Gastroesophageal sphincter (tissue), 4 donors: ENCODE measurements at regions not wholly inside any gene's neighbourhood (a gene's known extent, or its start where the extent isn't known, plus 50 kb on each side); places are given as distances from the start of the nearest gene placed in this dataset.
"Not testable (repeated sequence)": the region's sequence is repeated elsewhere in the genome, so short reads cannot be mapped to it uniquely, and the experiment has no call there.

Experiments used
- ATAC-seq: fragments of 150-250 bp; one replicate; pipeline ENCODE4 v1.9.1; 2016; ENCODE audit warnings: mild to moderate bottlenecking, moderate library complexity
- H3K27ac ChIP-seq, 4 donors: fragments of 200-600 bp; sonication (generic) in 3 of 4; 1 replicate in 3 of 4; 2 replicates in 1 of 4; pipeline ENCODE4 v1.5.1; 2016 to 2019
- H3K27me3 ChIP-seq: fragments of 200-600 bp; sonication (generic); one replicate; pipeline ENCODE4 v1.5.1; 2019
- H3K36me3 ChIP-seq, 2 donors: fragments of 200-600 bp; sonication (generic); one replicate each; pipeline ENCODE4 v1.5.1; 2019; ENCODE audit warnings: control low read depth in 1 of 2
- H3K4me1 ChIP-seq, 3 donors: fragments of 200-600 bp; sonication (generic); 1 replicate in 2 of 3; 2 replicates in 1 of 3; pipeline ENCODE4 v1.5.1; 2016 to 2019; ENCODE audit warnings: control low read depth in 2 of 3
- H3K4me3 ChIP-seq, 2 donors: fragments of 200-600 bp; sonication (generic); one replicate each; pipeline ENCODE4 v1.5.1; 2019; ENCODE audit warnings: mild to moderate bottlenecking in 1 of 2, moderate library complexity in 1 of 2
- H3K9me3 ChIP-seq, 3 donors: fragments of 200-600 bp; sonication (generic); one replicate each; pipeline ENCODE4 v1.5.1; 2017 to 2019; ENCODE audit warnings: control low read depth in 2 of 3
- CTCF ChIP-seq, 4 experiments: fragments of 200-600 bp in 2 of 4; fragments of 450-650 bp in 2 of 4; sonication (generic) in 1 of 4; IDR thresholded peaks; one replicate each; pipeline ENCODE4 v1.5.1; 2017 to 2019; ENCODE audit warnings: antibody characterized with exemption in 4 of 4, mild to moderate bottlenecking in 2 of 4, moderate library complexity in 2 of 4
- EP300 ChIP-seq: sonication (generic); formaldehyde crosslinking; IDR thresholded peaks from one replicate; pipeline ENCODE4 v1.6.1; 2017; ENCODE audit warnings: antibody characterized with exemption, mild to moderate bottlenecking
- POLR2A ChIP-seq, 2 donors: fragments of 450-650 bp; IDR thresholded peaks; one replicate each; pipeline ENCODE4 v1.6.1; 2017; ENCODE audit warnings: antibody characterized with exemption in 2 of 2, mild to moderate bottlenecking in 2 of 2, moderate library complexity in 1 of 2
- POLR2AphosphoS5 ChIP-seq: sonication (generic); formaldehyde crosslinking; IDR thresholded peaks from one replicate; pipeline ENCODE4 v1.6.1; 2017; ENCODE audit warnings: antibody characterized with exemption
- WGBS, 2 donors: methylation state at CpG; one replicate each; pipeline ENCODE4 v1.1.5; 2018; ENCODE audit warnings: low coverage in 1 of 2; 5-methylcytosine and 5-hydroxymethylcytosine counted together

- 90 to 91% methylated on average over 4 of the region's 4 CpGs for WGBS, 2 donors
- H3K4me1 ChIP-seq: no peaks in the 10 kb centered on the region
- no peaks in the 10 kb centered on the region for H3K9me3 ChIP-seq
- no peaks in the 10 kb centered on the region for H3K27me3 ChIP-seq
- no peak overlapping the region for H3K27ac ChIP-seq
- no peak for ATAC-seq
- TF ChIP-seq CTCF (IDR thresholded peaks at IDR 0.05): no peak
- no peak for TF ChIP-seq POLR2AphosphoS5
- no peak for TF ChIP-seq EP300
- no peak for TF ChIP-seq POLR2A (IDR thresholded peaks at IDR 0.05)
- no peak overlapping the region for H3K4me3 ChIP-seq
- H3K36me3 ChIP-seq: no peaks in the 10 kb centered on the region
Observed at GRCh38 chr10:120229641-120230040, 227.4 kb upstream of the PLPP4 start.

- not testable (repeated sequence) for ATAC-seq, H3K36me3 ChIP-seq, H3K4me3 ChIP-seq, H3K27me3 ChIP-seq, H3K27ac ChIP-seq, H3K4me1 ChIP-seq
- WGBS, 2 donors: 70% methylated on average over 2 of the region's 12 CpGs; no CpG with 5 or more reads in 1 of the 2 donors
- H3K9me3 ChIP-seq: peaks cover 0 to 11% (median 0%) of the 10 kb centered on the region in 3 donors
Observed at GRCh38 chr10:120239695-120240094, 217.3 kb upstream of the PLPP4 start.

GRCh38 chr10:120251821-120252442 is 205.1 kb upstream of the PLPP4 start:
- WGBS, 2 donors: 62 to 75% methylated on average over 1 to 3 of the region's 13 CpGs
- no peak overlapping the region for H3K27ac ChIP-seq

GRCh38 chr10:120253131-120253530 is 203.9 kb upstream of the PLPP4 start:
- no peaks in the 10 kb centered on the region for H3K36me3 ChIP-seq
- H3K4me1 ChIP-seq: no peaks in the 10 kb centered on the region
- TF ChIP-seq POLR2A (IDR thresholded peaks at IDR 0.05) (no peak), EP300 (no peak), CTCF (IDR thresholded peaks at IDR 0.05) (no peak), POLR2AphosphoS5 (no peak)
- H3K27me3 ChIP-seq: no peaks in the 10 kb centered on the region
- 64 to 74% methylated on average over 1 to 3 of the region's 3 CpGs for WGBS, 2 donors
- H3K9me3 ChIP-seq: peaks cover 0 to 10% (median 0%) of the 10 kb centered on the region in 3 donors
- no peak overlapping the region for H3K4me3 ChIP-seq
- no peak for ATAC-seq
- no peak overlapping the region for H3K27ac ChIP-seq

More at GRCh38 chr10:120251821-120252442, 205.1 kb upstream of the PLPP4 start:
- ATAC-seq: no peak
- no peak overlapping the region for H3K4me3 ChIP-seq
- H3K4me1 ChIP-seq: no peaks in the 10 kb centered on the region
- H3K27me3 ChIP-seq: no peaks in the 10 kb centered on the region
- H3K9me3 ChIP-seq: peaks cover 0 to 10% (median 0%) of the 10 kb centered on the region in 3 donors
- H3K36me3 ChIP-seq: no peaks in the 10 kb centered on the region
- TF ChIP-seq POLR2A (IDR thresholded peaks at IDR 0.05) (no peak), EP300 (no peak), CTCF (IDR thresholded peaks at IDR 0.05) (no peak), POLR2AphosphoS5 (no peak)

GRCh38 chr10:120260456-120260855 is 196.6 kb upstream of the PLPP4 start:
- Histone ChIP-seq H3K27me3 (no peaks in the 10 kb centered on the region), H3K4me1 (no peaks in the 10 kb centered on the region), H3K36me3 (no peaks in the 10 kb centered on the region), H3K4me3 (no peak overlapping the region), H3K9me3 (peaks cover 0 to 10% (median 0%) of the 10 kb centered on the region in 3 donors), H3K27ac (no peak overlapping the region)
- WGBS, 2 donors: 59 to 92% methylated on average over 3 of the region's 4 CpGs
- no peak for TF ChIP-seq POLR2A (IDR thresholded peaks at IDR 0.05)
- TF ChIP-seq CTCF (IDR thresholded peaks at IDR 0.05): no peak
- TF ChIP-seq EP300: no peak
- no peak for TF ChIP-seq POLR2AphosphoS5
- no peak for ATAC-seq
